HG02623 (cell line): ENCODE measurements at regions not wholly inside any gene's neighbourhood (a gene's known extent, or its start where the extent isn't known, plus 50 kb on each side); places are given as distances from the start of the nearest gene placed in this dataset.

Experiments
- ATAC-seq: cut with Tn5 transposase; IDR thresholded peaks from one replicate; pipeline ENCODE4 v1.9.1; 2021; ENCODE audit warnings: moderate library complexity; ENCODE audit not compliant: unreplicated experiment

DNA sequence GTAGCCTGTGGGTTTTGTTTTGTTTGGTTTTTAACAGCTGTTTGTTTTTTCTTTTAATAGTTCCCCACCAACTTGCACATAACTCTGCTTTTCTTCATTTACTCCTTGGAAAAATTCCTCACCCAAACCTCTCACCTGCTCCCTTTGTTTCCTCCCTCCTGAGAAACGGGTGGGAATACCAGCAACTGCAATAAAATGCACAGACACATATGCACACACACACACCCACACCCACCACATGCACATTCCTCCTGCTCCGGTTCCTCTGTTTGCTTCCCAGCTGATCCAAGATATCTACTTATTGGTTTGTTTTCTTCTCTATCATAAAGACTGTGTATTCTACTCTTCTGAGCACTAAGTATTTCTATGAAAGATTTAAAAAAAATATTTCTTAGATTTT, 161.1 kb upstream of the EPHA7 start:
- no peak for ATAC-seq

- no peak for ATAC-seq
Measured at GRCh38 chr6:93575495-93576267, 156.3 kb upstream of the EPHA7 start.

GRCh38 chr6:93574299-93574698, 154.9 kb upstream of the EPHA7 start:
- no peak for ATAC-seq

DNA sequence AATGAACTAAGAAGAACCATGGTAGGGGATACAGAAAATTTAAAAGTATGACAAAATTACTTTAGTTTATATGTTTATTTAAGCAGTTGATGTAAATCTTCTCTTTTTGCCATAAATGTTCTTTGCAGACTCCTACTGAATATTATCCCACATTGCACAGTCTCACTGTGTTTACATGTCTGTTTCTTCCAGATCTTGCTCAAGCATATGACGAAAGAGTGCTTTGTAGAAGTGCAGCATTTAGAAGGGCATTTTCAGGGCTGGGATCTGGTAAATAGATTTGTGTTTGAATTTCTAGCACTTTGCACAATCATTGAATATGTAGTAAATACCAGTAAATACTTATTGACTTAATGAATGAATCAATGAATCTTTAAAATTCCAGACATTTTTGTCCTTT, 152.0 kb upstream of the EPHA7 start:
- ATAC-seq: no peak

DNA sequence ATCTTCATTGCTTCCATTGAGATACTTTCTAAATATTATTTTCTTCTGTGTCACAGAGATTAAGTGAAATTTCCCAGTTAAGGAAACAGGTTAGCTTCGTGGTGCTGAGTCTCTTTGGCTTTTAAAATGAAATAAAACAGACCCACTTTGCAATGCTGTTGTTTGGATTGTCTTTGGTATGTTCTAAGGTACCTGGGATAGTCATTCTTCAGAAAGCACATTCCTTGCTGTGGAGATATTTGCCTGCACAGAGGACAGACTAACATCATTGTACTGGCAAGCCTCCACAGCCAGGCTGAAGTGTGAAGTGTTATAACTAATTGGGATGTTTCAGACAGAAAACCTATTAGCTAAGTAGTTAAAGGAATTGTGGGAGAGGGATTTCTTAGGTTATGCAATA, 148.8 kb upstream of the EPHA7 start:
- no peak for ATAC-seq

- ATAC-seq: no peak
Measured at GRCh38 chr6:93567164-93567563, 147.8 kb upstream of the EPHA7 start.

DNA sequence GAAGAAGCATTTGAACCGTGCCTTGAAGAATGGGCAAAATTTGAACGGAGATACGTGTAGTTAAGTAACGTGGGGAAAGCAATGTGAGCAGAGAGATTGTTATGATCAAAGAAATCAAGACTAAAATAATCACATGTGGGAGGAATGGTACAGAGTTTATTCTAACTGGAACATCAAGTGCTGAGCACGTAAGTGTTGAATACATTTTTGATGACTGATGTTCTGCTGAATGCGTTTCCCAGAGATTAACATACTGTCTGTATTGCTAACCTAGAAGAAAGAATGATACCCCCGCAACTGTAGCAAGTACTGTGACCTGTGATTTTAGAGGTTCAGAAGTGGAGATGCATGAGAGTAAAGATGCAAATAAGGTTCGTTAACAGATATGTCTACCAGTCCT, 146.9 kb upstream of the EPHA7 start:
- ATAC-seq: no peak

GRCh38 chr6:93562582-93562981, 143.2 kb upstream of the EPHA7 start:
- ATAC-seq: no peak

GRCh38 chr6:93555292-93555691, 135.9 kb upstream of the EPHA7 start:
- no peak for ATAC-seq

GRCh38 chr6:93554018-93554417, 134.7 kb upstream of the EPHA7 start:
- no peak for ATAC-seq

GRCh38 chr6:93550551-93551276, 131.4 kb upstream of the EPHA7 start:
- no peak for ATAC-seq

- no peak for ATAC-seq
Measured at GRCh38 chr6:93549868-93550267, 130.5 kb upstream of the EPHA7 start.

GRCh38 chr6:93524671-93525451, 105.5 kb upstream of the EPHA7 start:
- no peak for ATAC-seq

GRCh38 chr6:93523365-93523764, 104.0 kb upstream of the EPHA7 start:
- no peak for ATAC-seq

DNA sequence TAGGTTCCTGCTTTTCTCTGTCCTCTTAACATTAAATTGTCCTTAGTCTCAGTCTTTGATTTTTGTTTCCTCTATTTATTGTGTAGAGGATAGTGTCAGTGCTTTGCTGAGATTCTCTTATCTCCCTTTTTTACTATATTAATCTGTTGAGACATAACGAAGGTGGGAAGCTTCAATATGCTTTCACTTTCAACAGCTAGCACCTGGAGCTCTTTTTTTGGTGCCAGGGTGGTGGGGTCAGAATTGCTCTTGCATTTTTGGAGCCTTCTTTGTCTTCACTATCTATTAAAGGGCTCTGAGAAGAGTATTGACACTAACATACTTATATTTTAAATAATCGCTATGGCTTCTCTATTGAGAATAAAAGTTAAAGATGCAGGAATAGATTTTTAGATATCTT, 97.1 kb upstream of the EPHA7 start:
- ATAC-seq: no peak

GRCh38 chr6:93515736-93516135, 96.4 kb upstream of the EPHA7 start:
- ATAC-seq: no peak

DNA sequence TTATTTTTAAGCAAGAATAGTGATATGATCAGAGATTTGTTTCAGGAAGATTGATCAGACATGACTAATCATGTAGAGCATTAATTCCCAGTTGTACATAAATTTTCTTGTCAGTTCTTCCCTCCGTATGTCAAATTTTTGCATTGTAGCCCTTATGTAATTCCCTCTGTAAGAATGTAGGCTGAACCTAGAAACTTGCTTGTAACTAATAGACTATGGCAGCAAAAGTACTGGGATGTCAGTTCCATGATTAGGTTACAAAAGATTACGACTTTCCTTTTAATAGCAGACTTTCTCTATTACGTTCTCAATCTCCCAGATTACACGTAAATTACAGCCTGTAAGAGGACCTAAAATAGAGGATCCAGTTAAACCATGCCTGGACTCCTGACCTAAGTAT, 79.4 kb upstream of the EPHA7 start:
- ATAC-seq: no peak

- no peak for ATAC-seq
Measured at GRCh38 chr6:93496548-93496947, 77.2 kb upstream of the EPHA7 start.

DNA sequence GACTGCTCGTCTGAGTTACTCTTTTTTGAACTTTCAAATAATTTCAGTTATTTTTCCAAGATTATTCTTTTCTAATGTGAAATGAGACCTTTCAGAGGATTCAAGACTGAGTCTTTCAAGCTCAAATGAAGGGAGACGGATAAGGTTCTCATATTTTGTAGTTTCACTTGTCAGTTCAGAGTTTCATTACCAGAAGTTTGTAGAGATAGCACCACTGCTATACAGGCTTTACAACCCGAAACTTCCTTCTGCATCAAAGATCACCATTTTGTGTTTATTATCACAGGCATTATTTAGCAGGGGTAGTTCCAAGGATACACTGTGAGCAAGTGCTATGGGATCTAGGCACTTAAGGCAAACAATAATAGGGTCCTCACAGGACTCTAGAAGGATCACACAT, 74.7 kb upstream of the EPHA7 start:
- ATAC-seq: no peak

DNA sequence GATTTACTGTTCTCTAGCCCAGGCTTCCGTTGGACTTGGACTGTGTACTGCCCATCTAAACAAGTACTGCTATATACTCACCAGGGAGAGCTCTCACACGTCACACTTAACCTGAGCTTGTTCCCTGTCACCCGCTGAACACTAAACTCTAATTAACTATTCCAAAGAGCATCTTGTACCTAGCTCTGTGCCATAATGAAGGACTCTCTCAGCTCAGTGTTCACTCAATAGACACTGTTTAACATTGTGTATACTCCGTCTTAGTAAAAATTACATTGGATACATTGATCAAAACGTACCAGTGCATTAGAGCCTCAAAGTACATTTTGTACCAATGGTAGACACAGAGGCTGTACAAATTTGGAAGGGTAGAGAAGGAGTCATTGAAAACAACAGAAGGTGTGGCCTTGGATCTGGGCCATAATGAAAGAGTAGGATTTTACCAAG, 55.4 kb upstream of the EPHA7 start:
- no peak for ATAC-seq

DNA sequence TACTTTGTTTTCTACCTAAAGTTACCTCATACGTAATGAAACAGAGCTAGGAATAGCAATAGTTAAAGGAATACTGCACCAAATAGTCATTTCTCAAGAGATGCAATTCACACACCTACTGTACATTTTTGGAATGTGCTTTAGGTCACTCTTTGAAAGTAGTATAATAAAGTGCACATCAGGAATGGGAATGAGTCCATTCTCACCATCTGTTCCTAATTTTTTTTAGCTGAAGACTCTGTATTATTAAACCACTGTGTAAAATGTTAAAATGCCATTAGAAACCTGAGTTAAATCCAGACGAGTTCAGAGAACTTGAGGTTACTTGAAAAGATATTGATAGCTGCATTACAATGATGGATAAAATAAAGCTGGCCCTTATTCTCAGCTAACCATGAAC, 51.9 kb upstream of the EPHA7 start:
- no peak for ATAC-seq
